Astrocyte (in vitro differentiated cells and primary cell): ENCODE measurements at regions not wholly inside any gene's neighbourhood (a gene's known extent, or its start where the extent isn't known, plus 50 kb on each side); places are given as distances from the start of the nearest gene placed in this dataset.

Experiments used
- EZH2 ChIP-seq: IDR thresholded peaks from 2 replicates; pipeline ENCODE4 v1.6.1; 2012; ENCODE audit warnings: mild to moderate bottlenecking, low read length, inconsistent platforms; ENCODE audit not compliant: insufficient read depth
- TF ChIP-seq, protein P1 (sequence below): IDR thresholded peaks from 2 replicates; pipeline ENCODE4 v1.5.1; 2011; ENCODE audit warnings: low read depth, mild to moderate bottlenecking, inconsistent platforms, low read length, moderate library complexity; ENCODE audit not compliant: insufficient read depth

- TF ChIP-seq, protein P1, sequence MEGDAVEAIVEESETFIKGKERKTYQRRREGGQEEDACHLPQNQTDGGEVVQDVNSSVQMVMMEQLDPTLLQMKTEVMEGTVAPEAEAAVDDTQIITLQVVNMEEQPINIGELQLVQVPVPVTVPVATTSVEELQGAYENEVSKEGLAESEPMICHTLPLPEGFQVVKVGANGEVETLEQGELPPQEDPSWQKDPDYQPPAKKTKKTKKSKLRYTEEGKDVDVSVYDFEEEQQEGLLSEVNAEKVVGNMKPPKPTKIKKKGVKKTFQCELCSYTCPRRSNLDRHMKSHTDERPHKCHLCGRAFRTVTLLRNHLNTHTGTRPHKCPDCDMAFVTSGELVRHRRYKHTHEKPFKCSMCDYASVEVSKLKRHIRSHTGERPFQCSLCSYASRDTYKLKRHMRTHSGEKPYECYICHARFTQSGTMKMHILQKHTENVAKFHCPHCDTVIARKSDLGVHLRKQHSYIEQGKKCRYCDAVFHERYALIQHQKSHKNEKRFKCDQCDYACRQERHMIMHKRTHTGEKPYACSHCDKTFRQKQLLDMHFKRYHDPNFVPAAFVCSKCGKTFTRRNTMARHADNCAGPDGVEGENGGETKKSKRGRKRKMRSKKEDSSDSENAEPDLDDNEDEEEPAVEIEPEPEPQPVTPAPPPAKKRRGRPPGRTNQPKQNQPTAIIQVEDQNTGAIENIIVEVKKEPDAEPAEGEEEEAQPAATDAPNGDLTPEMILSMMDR: no peak
- no peak for TF ChIP-seq EZH2
Observed at GRCh38 chr13:26881154-26881553, 120.6 kb upstream of the GPR12 start.
